ENCODE measurements at regions not wholly inside any gene's neighbourhood (a gene's known extent, or its start where the extent isn't known, plus 50 kb on each side); places are given as distances from the start of the nearest gene placed in this dataset.

GRCh38 chr2:15852811-15853210 lies 87.5 kb upstream of the MYCN start:
- no peak for TF ChIP-seq CTCF (IDR thresholded peaks at IDR 0.05; ENCODE audit: low read depth, low read length)
- no peak for TF ChIP-seq EZH2phosphoT487 (IDR thresholded peaks at IDR 0.05; ENCODE audit: low read depth)

Data from OCI-LY3 (cell line).